ENCODE measurements at regions not wholly inside any gene's neighbourhood (a gene's known extent, or its start where the extent isn't known, plus 50 kb on each side); places are given as distances from the start of the nearest gene placed in this dataset.

DNA sequence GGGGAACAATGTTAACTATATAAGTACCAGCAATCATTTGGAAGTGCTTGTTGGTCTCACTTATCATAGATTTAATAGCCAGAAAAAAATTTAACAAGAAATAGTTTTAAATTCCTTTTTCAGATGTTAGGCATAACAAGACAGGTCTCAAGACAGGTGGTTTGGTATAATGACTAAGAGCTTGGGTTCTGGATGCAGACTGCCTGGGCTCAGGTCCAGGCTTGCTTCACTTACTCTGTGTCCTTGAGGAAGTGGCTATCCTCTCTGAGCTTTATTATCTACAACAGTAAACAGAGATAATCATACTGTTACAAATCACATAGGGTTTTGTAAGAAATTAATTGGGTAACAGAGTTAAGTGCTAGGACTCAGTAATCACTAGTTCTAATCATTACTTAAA lies 338.0 kb upstream of the FLRT2 start:
- no peaks in the 10 kb centered on the region for H3K4me1 ChIP-seq (replicated peaks in 1 of 2)
- H3K4me3 ChIP-seq, result no peak overlapping the region
- TF ChIP-seq, protein P1, sequence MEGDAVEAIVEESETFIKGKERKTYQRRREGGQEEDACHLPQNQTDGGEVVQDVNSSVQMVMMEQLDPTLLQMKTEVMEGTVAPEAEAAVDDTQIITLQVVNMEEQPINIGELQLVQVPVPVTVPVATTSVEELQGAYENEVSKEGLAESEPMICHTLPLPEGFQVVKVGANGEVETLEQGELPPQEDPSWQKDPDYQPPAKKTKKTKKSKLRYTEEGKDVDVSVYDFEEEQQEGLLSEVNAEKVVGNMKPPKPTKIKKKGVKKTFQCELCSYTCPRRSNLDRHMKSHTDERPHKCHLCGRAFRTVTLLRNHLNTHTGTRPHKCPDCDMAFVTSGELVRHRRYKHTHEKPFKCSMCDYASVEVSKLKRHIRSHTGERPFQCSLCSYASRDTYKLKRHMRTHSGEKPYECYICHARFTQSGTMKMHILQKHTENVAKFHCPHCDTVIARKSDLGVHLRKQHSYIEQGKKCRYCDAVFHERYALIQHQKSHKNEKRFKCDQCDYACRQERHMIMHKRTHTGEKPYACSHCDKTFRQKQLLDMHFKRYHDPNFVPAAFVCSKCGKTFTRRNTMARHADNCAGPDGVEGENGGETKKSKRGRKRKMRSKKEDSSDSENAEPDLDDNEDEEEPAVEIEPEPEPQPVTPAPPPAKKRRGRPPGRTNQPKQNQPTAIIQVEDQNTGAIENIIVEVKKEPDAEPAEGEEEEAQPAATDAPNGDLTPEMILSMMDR (IDR thresholded peaks at IDR 0.05), result no peak
- no peak for TF ChIP-seq POLR2A (IDR thresholded peaks at IDR 0.05)
- H3K9me3 ChIP-seq (replicated peaks in 1 of 3), result no peaks in the 10 kb centered on the region
- no peak overlapping the region for H3K27ac ChIP-seq
- no peaks in the 10 kb centered on the region for H3K27me3 ChIP-seq
- DNase-seq, result peak in 4 of 7 donors; percentile 23 to 49 (median 34)
- intact Hi-C loops (cut with DNase I), result loop anchor here in 1 of 2 donors (10.0 kb wide), 1 partner anchor 343 kb away; the partner anchor contains the start of gene FLRT2
- H3K36me3 ChIP-seq (replicated peaks in 1 of 2), result no peaks in the 10 kb centered on the region

DNA sequence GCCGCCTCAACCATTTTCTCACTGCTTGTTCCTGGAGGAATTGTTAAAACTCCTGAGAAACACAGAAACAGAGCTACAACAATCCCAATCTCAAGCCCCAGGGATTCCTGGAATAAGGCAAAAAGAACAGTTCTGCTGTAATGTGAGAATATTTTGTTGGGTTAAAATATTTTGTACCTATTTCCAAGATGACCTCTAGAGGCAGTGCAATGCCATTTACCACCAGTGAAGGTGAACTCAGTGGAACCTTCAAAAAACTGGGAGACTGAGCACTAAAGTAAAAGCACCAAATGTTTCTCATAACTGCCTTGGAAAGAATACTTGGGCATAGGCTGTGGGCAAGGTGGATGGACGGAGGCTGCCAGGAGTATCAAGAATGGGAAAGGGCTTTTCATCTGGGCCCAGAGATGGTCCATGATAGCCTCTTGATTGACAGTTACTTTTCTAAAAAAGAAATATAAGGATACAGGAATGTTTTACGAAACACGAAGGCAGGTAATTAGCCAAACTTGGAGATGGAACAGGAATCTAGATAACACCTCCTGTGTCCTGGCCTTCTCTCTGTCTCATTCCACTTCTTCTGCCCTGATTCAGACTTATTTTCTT lies 334.0 kb upstream of the FLRT2 start:
- no peak overlapping the region for H3K27ac ChIP-seq
- no peaks in the 10 kb centered on the region for H3K27me3 ChIP-seq
- WGBS, 4 donors, result 88 to 95% (median 91%) methylated on average over 4 of the region's 4 CpGs
- no peaks in the 10 kb centered on the region for H3K9me3 ChIP-seq (replicated peaks in 1 of 3)
- H3K4me1 ChIP-seq (replicated peaks in 1 of 2), result no peaks in the 10 kb centered on the region
- peak in 1 of 7 donors; percentile 26 for DNase-seq
- no peaks in the 10 kb centered on the region for H3K36me3 ChIP-seq (replicated peaks in 1 of 2)
- intact Hi-C loops (cut with DNase I), result loop anchor here in 1 of 2 donors (10.0 kb wide), 1 partner anchor 339 kb away; the partner anchor contains the start of gene FLRT2
- no peak overlapping the region for H3K4me3 ChIP-seq
- no peak for TF ChIP-seq POLR2A (IDR thresholded peaks at IDR 0.05)
- TF ChIP-seq, protein P1 (IDR thresholded peaks at IDR 0.05), result peak; percentile 20 to 52 (median 48)

DNA sequence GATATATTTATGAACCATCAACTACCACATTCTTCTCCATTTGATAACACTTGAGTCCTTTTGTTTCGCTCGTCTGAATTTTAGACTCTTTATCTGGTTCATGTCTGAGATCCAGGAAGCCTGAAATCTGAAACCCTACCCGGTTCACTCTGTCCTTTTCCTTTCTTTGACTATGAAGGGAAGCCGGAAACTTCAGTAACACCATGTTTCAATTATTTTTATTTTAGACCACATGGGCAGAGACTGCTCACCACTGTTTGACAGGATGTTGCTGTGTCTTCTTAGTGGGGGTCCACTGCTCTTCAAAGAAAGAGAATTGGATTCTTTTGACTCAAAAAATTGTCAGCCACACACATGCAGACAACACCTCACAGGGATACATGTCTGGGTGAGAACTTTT lies 331.9 kb upstream of the FLRT2 start:
- H3K9me3 ChIP-seq (replicated peaks in 1 of 3), result no peaks in the 10 kb centered on the region
- 68 to 88% (median 83%) methylated on average over 4 of the region's 4 CpGs for WGBS, 4 donors
- no peaks in the 10 kb centered on the region for H3K4me1 ChIP-seq (replicated peaks in 1 of 2)

DNA sequence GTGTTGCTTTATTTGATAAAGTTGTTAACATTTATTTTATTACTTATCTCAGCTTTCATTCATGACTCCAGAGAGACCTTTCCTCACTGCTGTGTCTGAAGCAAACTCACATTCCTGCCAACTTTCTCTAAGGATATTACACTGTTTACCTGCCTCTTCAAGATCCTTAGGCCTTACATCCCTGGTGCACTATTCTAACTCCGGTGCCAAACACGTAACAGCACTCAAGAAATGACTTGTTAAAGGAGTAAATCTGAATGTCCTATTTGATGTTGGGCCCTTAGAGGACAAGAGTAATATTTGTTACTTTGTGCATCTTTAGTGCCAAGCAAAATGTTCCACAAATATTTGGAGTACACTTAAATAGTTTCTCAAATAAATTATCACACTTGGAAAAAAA lies 324.1 kb upstream of the FLRT2 start:
- no peaks in the 10 kb centered on the region for H3K27me3 ChIP-seq
- no peaks in the 10 kb centered on the region for H3K36me3 ChIP-seq (replicated peaks in 1 of 2)
- TF ChIP-seq POLR2A (IDR thresholded peaks at IDR 0.05), result no peak
- TF ChIP-seq, protein P1 (IDR thresholded peaks at IDR 0.05), result no peak
- no peaks in the 10 kb centered on the region for H3K4me1 ChIP-seq (replicated peaks in 1 of 2)
- no peak overlapping the region for H3K27ac ChIP-seq
- DNase-seq, result no peak
- intact Hi-C loops (cut with DNase I), result no loop called here
- WGBS, 4 donors, result 85 to 93% (median 85%) methylated on average over 2 of the region's 2 CpGs
- no peaks in the 10 kb centered on the region for H3K9me3 ChIP-seq (replicated peaks in 1 of 3)
- H3K4me3 ChIP-seq, result no peak overlapping the region

More for the DNA sequence above, 331.9 kb upstream of the FLRT2 start:
- Histone ChIP-seq H3K36me3 (replicated peaks in 1 of 2) (no peaks in the 10 kb centered on the region), H3K4me3 (no peak overlapping the region), H3K27me3 (no peaks in the 10 kb centered on the region), H3K27ac (no peak overlapping the region)
- no peak for DNase-seq
- TF ChIP-seq POLR2A (IDR thresholded peaks at IDR 0.05), result no peak
- TF ChIP-seq, protein P1 (IDR thresholded peaks at IDR 0.05), result no peak
- intact Hi-C loops (cut with DNase I), result loop anchor here in 1 of 2 donors (10.0 kb wide), 1 partner anchor 337 kb away; the partner anchor contains the start of gene FLRT2
